Thoracic aorta (tissue), 2 donors: ENCODE measurements at regions not wholly inside any gene's neighbourhood (a gene's known extent, or its start where the extent isn't known, plus 50 kb on each side); places are given as distances from the start of the nearest gene placed in this dataset.

Source experiments
- ATAC-seq: fragments of 150-250 bp; one replicate; pipeline ENCODE4 v1.8.0; 2017; ENCODE audit warnings: low read depth; ENCODE audit not compliant: insufficient number of reproducible peaks, low FRiP score
- DNase-seq: peaks from one replicate; pipeline ENCODE4 v3.0.0-alpha.2; 2020; ENCODE audit warnings: low spot score
- H3K27ac ChIP-seq, 2 donors: fragments of 200-600 bp; sonication (generic); 1 replicate in 1 of 2; 2 replicates in 1 of 2; pipeline ENCODE4 v1.5.1; 2016; ENCODE audit warnings: mild to moderate bottlenecking in 2 of 2, moderate library complexity in 2 of 2
- H3K27me3 ChIP-seq: fragments of 200-600 bp; sonication (generic); replicated peaks from 2 replicates; pipeline ENCODE4 v1.6.0; 2016; ENCODE audit warnings: mild to moderate bottlenecking; ENCODE audit not compliant: insufficient read depth
- H3K36me3 ChIP-seq: fragments of 200-600 bp; sonication (generic); one replicate; pipeline ENCODE4 v1.5.1; 2016
- H3K4me1 ChIP-seq, 2 donors: fragments of 200-600 bp; sonication (generic); 1 replicate in 1 of 2; 2 replicates in 1 of 2; pipeline versions ENCODE4 v1.5.1 to v1.6.0; 2016; ENCODE audit warnings: low read depth in 2 of 2, mild to moderate bottlenecking in 1 of 2; ENCODE audit not compliant: control insufficient read depth in 1 of 2
- H3K4me3 ChIP-seq: fragments of 200-600 bp; sonication (generic); 2 replicates; pipeline ENCODE4 v1.5.1; 2016; ENCODE audit warnings: mild to moderate bottlenecking
- H3K9me3 ChIP-seq: fragments of 200-600 bp; sonication (generic); 2 replicates; pipeline ENCODE4 v1.5.1; 2016
- CTCF ChIP-seq: fragments of 200-600 bp; sonication (generic); IDR thresholded peaks from one replicate; pipeline ENCODE4 v1.5.1; 2019; ENCODE audit warnings: antibody characterized with exemption

GRCh38 chr4:184283659-184284335, 66.1 kb upstream of the ENPP6 start:
- no peaks in the 10 kb centered on the region for H3K36me3 ChIP-seq
- TF ChIP-seq CTCF = no peak
- DNase-seq (no peak), ATAC-seq (no peak)
- H3K27me3 ChIP-seq = no peaks in the 10 kb centered on the region
- H3K4me3 ChIP-seq = no peak overlapping the region
- H3K4me1 ChIP-seq = peaks cover 0 to 5% of the 10 kb centered on the region in 2 donors
- no peaks in the 10 kb centered on the region for H3K9me3 ChIP-seq
- H3K27ac ChIP-seq = no peak overlapping the region

GRCh38 chr4:184282895-184283654, 65.4 kb upstream of the ENPP6 start:
- no peak for ATAC-seq
- DNase-seq = no peak
- no peaks in the 10 kb centered on the region for H3K27me3 ChIP-seq
- H3K27ac ChIP-seq = no peak overlapping the region
- no peaks in the 10 kb centered on the region for H3K36me3 ChIP-seq
- no peak overlapping the region for H3K4me3 ChIP-seq
- H3K9me3 ChIP-seq = no peaks in the 10 kb centered on the region
- TF ChIP-seq CTCF = no peak
- H3K4me1 ChIP-seq = peaks cover 0 to 4% of the 10 kb centered on the region in 2 donors

GRCh38 chr4:184282251-184282713, 64.6 kb upstream of the ENPP6 start:
- Histone ChIP-seq H3K4me3 (no peak overlapping the region), H3K27ac (no peak overlapping the region), H3K4me1 (no peaks in the 10 kb centered on the region), H3K36me3 (no peaks in the 10 kb centered on the region), H3K9me3 (no peaks in the 10 kb centered on the region), H3K27me3 (no peaks in the 10 kb centered on the region)
- no peak for TF ChIP-seq CTCF
- ATAC-seq (no peak), DNase-seq (no peak)

- Histone ChIP-seq H3K4me1 (no peaks in the 10 kb centered on the region), H3K27me3 (no peaks in the 10 kb centered on the region), H3K4me3 (no peak overlapping the region), H3K36me3 (no peaks in the 10 kb centered on the region), H3K9me3 (no peaks in the 10 kb centered on the region), H3K27ac (no peak overlapping the region)
- DNase-seq = no peak
- no peak for TF ChIP-seq CTCF
- ATAC-seq = no peak
These were observed 63.8 kb upstream of the ENPP6 start for GRCh38 chr4:184281231-184282139.
